ENCODE measurements at regions not wholly inside any gene's neighbourhood (a gene's known extent, or its start where the extent isn't known, plus 50 kb on each side); places are given as distances from the start of the nearest gene placed in this dataset.

DNA sequence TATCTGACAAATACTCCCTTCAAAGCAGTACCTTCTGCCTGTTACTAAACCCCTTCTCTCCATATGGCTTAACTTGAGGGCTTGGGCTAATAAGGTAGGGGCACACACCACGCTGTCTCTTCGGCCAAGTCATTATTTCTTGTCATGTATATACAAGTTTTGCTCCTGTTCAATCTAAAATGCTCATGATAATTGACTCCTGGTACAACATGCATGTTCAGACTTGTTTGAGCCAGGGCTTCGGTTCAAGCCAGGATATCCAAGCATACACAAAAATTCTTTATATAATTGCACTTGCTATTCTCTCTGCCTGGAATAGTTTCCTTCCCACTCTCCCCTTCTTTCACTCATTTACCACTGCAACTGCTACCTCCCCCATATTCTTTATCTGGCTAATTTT is 756.0 kb upstream of the C9orf72 start:
- intact Hi-C loops (cut with micrococcal nuclease; ENCODE audit: unreplicated experiment) = no loop called here
- Histone ChIP-seq H3K36me3 (ENCODE audit: low read depth) (no peaks in the 10 kb centered on the region), H2AFZ (no peak overlapping the region), H3K27ac (no peak overlapping the region), H3K9me2 (ENCODE audit: insufficient read depth) (no peaks in the 10 kb centered on the region), H4K20me1 (ENCODE audit: insufficient read depth) (no peaks in the 10 kb centered on the region), H3K27me3 (ENCODE audit: insufficient read depth, low read depth) (no peaks in the 10 kb centered on the region), H3F3A (ENCODE audit: insufficient read depth, low read depth) (no peaks in the 10 kb centered on the region), H3K4me1 (replicated peaks; ENCODE audit: insufficient read depth) (no peaks in the 10 kb centered on the region), H3K9me3 (ENCODE audit: insufficient read depth, low read depth) (no peaks in the 10 kb centered on the region), H3K4me2 (no peak overlapping the region), H3K4me3 (no peak overlapping the region), H3K79me2 (ENCODE audit: low read depth) (no peaks in the 10 kb centered on the region)
- ChIA-PET POLR2A (ENCODE audit: unreplicated experiment) (no interaction called here), CTCF (no interaction called here)
- DNase-seq = no peak
- TF ChIP-seq EZH2 (IDR thresholded peaks at IDR 0.05; ENCODE audit: low read depth) = no peak
- BruUV-seq (replicated peaks) = no TSS peak

DNA sequence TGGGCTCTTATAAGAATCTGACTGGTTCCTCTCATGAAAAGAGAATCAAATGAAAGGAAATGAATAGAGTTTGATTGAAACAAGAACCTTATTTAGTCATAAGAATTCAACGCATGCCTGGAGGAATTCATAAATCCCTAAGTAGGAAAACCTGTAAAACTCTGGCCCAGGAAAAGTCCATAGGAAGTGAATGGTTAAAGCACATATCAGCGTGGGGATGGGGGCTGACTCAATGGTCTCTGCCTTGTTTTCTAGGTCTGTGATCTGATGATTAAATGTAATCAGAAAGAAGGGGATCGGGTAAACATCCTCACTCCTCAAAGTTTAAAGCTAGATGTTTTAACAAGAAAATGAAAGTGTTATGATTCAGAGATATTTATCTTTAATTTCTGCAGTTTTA is 759.4 kb upstream of the C9orf72 start:
- BruUV-seq (replicated peaks) = no TSS peak
- Histone ChIP-seq H2AFZ (no peak overlapping the region), H3K4me3 (no peak overlapping the region)

DNA sequence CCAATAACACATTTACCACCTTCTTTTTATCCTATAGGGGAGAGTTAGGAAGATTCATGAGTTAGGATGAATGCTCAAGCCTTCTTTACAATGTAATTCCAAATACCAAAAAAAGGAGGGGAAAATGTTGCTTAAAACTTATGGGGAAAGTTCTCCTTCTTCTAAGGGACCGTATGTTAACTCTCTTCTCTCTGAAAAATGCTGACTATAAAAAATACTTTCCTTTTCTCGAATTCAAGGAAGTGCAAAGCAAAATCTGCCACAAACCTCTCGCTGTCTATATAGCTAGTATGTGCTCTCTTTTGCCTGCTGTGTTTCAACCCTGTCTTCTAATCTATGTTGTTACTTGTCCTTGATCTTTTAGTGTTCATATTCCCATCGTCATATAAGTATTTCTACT is 768.6 kb upstream of the C9orf72 start:
- Histone ChIP-seq H3K79me2 (ENCODE audit: low read depth) (no peaks in the 10 kb centered on the region), H3K4me3 (no peak overlapping the region), H3F3A (ENCODE audit: insufficient read depth, low read depth) (no peaks in the 10 kb centered on the region), H3K27ac (no peak overlapping the region), H3K9me2 (ENCODE audit: insufficient read depth) (no peaks in the 10 kb centered on the region), H3K27me3 (ENCODE audit: insufficient read depth, low read depth) (no peaks in the 10 kb centered on the region), H3K4me2 (no peak overlapping the region), H4K20me1 (ENCODE audit: insufficient read depth) (no peaks in the 10 kb centered on the region), H3K36me3 (ENCODE audit: low read depth) (no peaks in the 10 kb centered on the region), H3K4me1 (replicated peaks; ENCODE audit: insufficient read depth) (no peaks in the 10 kb centered on the region), H2AFZ (no peak overlapping the region), H3K9me3 (ENCODE audit: insufficient read depth, low read depth) (no peaks in the 10 kb centered on the region)
- intact Hi-C loops (cut with micrococcal nuclease; ENCODE audit: unreplicated experiment) = no loop called here
- no peak for TF ChIP-seq EZH2 (IDR thresholded peaks at IDR 0.05; ENCODE audit: low read depth)
- TF ChIP-seq, protein P1, sequence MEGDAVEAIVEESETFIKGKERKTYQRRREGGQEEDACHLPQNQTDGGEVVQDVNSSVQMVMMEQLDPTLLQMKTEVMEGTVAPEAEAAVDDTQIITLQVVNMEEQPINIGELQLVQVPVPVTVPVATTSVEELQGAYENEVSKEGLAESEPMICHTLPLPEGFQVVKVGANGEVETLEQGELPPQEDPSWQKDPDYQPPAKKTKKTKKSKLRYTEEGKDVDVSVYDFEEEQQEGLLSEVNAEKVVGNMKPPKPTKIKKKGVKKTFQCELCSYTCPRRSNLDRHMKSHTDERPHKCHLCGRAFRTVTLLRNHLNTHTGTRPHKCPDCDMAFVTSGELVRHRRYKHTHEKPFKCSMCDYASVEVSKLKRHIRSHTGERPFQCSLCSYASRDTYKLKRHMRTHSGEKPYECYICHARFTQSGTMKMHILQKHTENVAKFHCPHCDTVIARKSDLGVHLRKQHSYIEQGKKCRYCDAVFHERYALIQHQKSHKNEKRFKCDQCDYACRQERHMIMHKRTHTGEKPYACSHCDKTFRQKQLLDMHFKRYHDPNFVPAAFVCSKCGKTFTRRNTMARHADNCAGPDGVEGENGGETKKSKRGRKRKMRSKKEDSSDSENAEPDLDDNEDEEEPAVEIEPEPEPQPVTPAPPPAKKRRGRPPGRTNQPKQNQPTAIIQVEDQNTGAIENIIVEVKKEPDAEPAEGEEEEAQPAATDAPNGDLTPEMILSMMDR (conservative IDR thresholded peaks at IDR 0.05) = no peak
- no peak for DNase-seq
- BruUV-seq (replicated peaks) = no TSS peak
- POLR2A ChIA-PET (ENCODE audit: unreplicated experiment) = no interaction called here
- CTCF ChIA-PET = no interaction called here

More for the DNA sequence above, 759.4 kb upstream of the C9orf72 start:
- Histone ChIP-seq H3F3A (ENCODE audit: insufficient read depth, low read depth) (no peaks in the 10 kb centered on the region), H3K9me2 (ENCODE audit: insufficient read depth) (no peaks in the 10 kb centered on the region), H3K27me3 (ENCODE audit: insufficient read depth, low read depth) (no peaks in the 10 kb centered on the region), H3K9me3 (ENCODE audit: insufficient read depth, low read depth) (no peaks in the 10 kb centered on the region), H3K27ac (no peak overlapping the region), H3K36me3 (ENCODE audit: low read depth) (no peaks in the 10 kb centered on the region), H3K4me2 (no peak overlapping the region), H3K79me2 (ENCODE audit: low read depth) (no peaks in the 10 kb centered on the region), H3K4me1 (replicated peaks; ENCODE audit: insufficient read depth) (no peaks in the 10 kb centered on the region), H4K20me1 (ENCODE audit: insufficient read depth) (no peaks in the 10 kb centered on the region)
- POLR2A ChIA-PET (ENCODE audit: unreplicated experiment) = no interaction called here
- CTCF ChIA-PET = no interaction called here
- intact Hi-C loops (cut with micrococcal nuclease; ENCODE audit: unreplicated experiment) = no loop called here
- TF ChIP-seq, protein P1 (conservative IDR thresholded peaks at IDR 0.05) = no peak
- TF ChIP-seq EZH2 (IDR thresholded peaks at IDR 0.05; ENCODE audit: low read depth) = no peak
- no peak for DNase-seq

DNA sequence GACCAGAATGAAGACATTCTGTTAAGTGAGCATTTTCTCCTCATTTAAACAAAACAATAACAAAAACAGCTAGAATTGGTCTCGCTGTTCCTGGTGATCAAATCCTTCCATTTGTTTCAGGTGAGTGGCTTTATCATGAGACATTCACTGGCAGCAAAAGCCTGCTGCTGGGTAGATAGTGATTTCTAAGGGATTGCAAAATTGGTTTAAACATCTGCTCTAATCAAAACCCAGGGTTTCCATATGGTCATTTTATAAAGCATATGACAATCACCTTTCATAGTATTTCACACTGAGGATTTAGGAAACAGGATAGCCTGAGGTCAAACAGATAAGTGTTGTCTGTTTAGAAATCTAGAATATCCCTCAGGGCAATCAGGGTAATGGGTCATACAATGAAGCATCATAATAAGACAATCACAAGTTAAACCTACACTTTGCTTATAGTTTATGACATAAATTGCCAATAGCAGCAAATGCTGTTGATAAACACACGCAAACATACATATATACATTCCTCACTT is 769.6 kb upstream of the C9orf72 start:
- no peaks in the 10 kb centered on the region for H3K4me1 ChIP-seq (replicated peaks; ENCODE audit: insufficient read depth)
- H3K27me3 ChIP-seq (ENCODE audit: insufficient read depth, low read depth) = no peaks in the 10 kb centered on the region
- no peaks in the 10 kb centered on the region for H3K9me3 ChIP-seq (ENCODE audit: insufficient read depth, low read depth)
- no peaks in the 10 kb centered on the region for H3K36me3 ChIP-seq (ENCODE audit: low read depth)
- H3K79me2 ChIP-seq (ENCODE audit: low read depth) = no peaks in the 10 kb centered on the region
- DNase-seq = no peak
- H3K4me3 ChIP-seq = no peak overlapping the region
- ChIA-PET CTCF (no interaction called here), POLR2A (ENCODE audit: unreplicated experiment) (no interaction called here)
- no TSS peak for BruUV-seq (replicated peaks)
- no peaks in the 10 kb centered on the region for H4K20me1 ChIP-seq (ENCODE audit: insufficient read depth)
- no peak overlapping the region for H2AFZ ChIP-seq
- no peaks in the 10 kb centered on the region for H3F3A ChIP-seq (ENCODE audit: insufficient read depth, low read depth)
- H3K9me2 ChIP-seq (ENCODE audit: insufficient read depth) = no peaks in the 10 kb centered on the region
- H3K4me2 ChIP-seq = no peak overlapping the region
- intact Hi-C loops (cut with micrococcal nuclease; ENCODE audit: unreplicated experiment) = no loop called here
- TF ChIP-seq, protein P1 (conservative IDR thresholded peaks at IDR 0.05) = no peak
- TF ChIP-seq EZH2 (IDR thresholded peaks at IDR 0.05; ENCODE audit: low read depth) = no peak
- no peak overlapping the region for H3K27ac ChIP-seq

Data from PC-9 (cell line).